ENCODE measurements at regions not wholly inside any gene's neighbourhood (a gene's known extent, or its start where the extent isn't known, plus 50 kb on each side); places are given as distances from the start of the nearest gene placed in this dataset.

GRCh38 chr21:22554690-22555316, 1556.6 kb downstream of the NCAM2 start:
- Mint-ChIP-seq H3K27ac (no peak overlapping the region), H3K36me3 (ENCODE audit: low read depth) (no peaks in the 10 kb centered on the region), H3K4me3 (no peak overlapping the region), H3K9me3 (no peaks in the 10 kb centered on the region), H3K4me1 (no peaks in the 10 kb centered on the region), H3K27me3 (ENCODE audit: low read depth) (no peaks in the 10 kb centered on the region)
- TF ChIP-seq CTCF (IDR thresholded peaks at IDR 0.05; ENCODE audit: unreplicated experiment in 3 of 3) = no peak

GRCh38 chr21:22556829-22557228, 1558.6 kb downstream of the NCAM2 start:
- Mint-ChIP-seq H3K27me3 (ENCODE audit: low read depth) (no peaks in the 10 kb centered on the region), H3K36me3 (ENCODE audit: low read depth) (no peaks in the 10 kb centered on the region), H3K4me3 (no peak overlapping the region), H3K9me3 (no peaks in the 10 kb centered on the region), H3K4me1 (no peaks in the 10 kb centered on the region), H3K27ac (no peak overlapping the region)
- TF ChIP-seq CTCF (IDR thresholded peaks at IDR 0.05; ENCODE audit: unreplicated experiment in 3 of 3) = no peak

GRCh38 chr21:22561946-22562345, 1563.7 kb downstream of the NCAM2 start:
- Mint-ChIP-seq H3K27ac (no peak overlapping the region), H3K27me3 (ENCODE audit: low read depth) (no peaks in the 10 kb centered on the region), H3K36me3 (ENCODE audit: low read depth) (no peaks in the 10 kb centered on the region), H3K4me3 (no peak overlapping the region), H3K4me1 (no peaks in the 10 kb centered on the region), H3K9me3 (no peaks in the 10 kb centered on the region)
- no peak for TF ChIP-seq CTCF (IDR thresholded peaks at IDR 0.05; ENCODE audit: unreplicated experiment in 3 of 3)

- H3K27me3 Mint-ChIP-seq (ENCODE audit: low read depth) = no peaks in the 10 kb centered on the region
- H3K27ac Mint-ChIP-seq = no peak overlapping the region
- no peak for TF ChIP-seq CTCF (IDR thresholded peaks at IDR 0.05; ENCODE audit: unreplicated experiment in 3 of 3)
- H3K9me3 Mint-ChIP-seq = no peaks in the 10 kb centered on the region
- H3K36me3 Mint-ChIP-seq (ENCODE audit: low read depth) = no peaks in the 10 kb centered on the region
- no peak overlapping the region for H3K4me3 Mint-ChIP-seq
- H3K4me1 Mint-ChIP-seq = peaks cover 8% of the 10 kb centered on the region
Observed at GRCh38 chr21:22573834-22574233, 1575.6 kb downstream of the NCAM2 start.

- Mint-ChIP-seq H3K9me3 (no peaks in the 10 kb centered on the region), H3K4me1 (peaks cover 3% of the 10 kb centered on the region), H3K27ac (no peak overlapping the region), H3K4me3 (peak overlapping the region in 1 of 3 experiments; percentile 3), H3K36me3 (ENCODE audit: low read depth) (no peaks in the 10 kb centered on the region), H3K27me3 (ENCODE audit: low read depth) (no peaks in the 10 kb centered on the region)
- TF ChIP-seq CTCF (IDR thresholded peaks at IDR 0.05; ENCODE audit: unreplicated experiment in 3 of 3) = peak; percentile 32 to 50 (median 32)
Observed at GRCh38 chr21:22575165-22575584, 1577.0 kb downstream of the NCAM2 start.

- Mint-ChIP-seq H3K27me3 (ENCODE audit: low read depth) (no peaks in the 10 kb centered on the region), H3K9me3 (no peaks in the 10 kb centered on the region), H3K4me3 (no peak overlapping the region), H3K27ac (no peak overlapping the region), H3K36me3 (ENCODE audit: low read depth) (no peaks in the 10 kb centered on the region), H3K4me1 (peaks cover 6% of the 10 kb centered on the region)
- no peak for TF ChIP-seq CTCF (IDR thresholded peaks at IDR 0.05; ENCODE audit: unreplicated experiment in 3 of 3)
Observed at GRCh38 chr21:22579741-22580140, 1581.5 kb downstream of the NCAM2 start.
